Activated B cell treated with CpG ODN at 0.5 μM for 24 hours (primary cell): ENCODE measurements at regions not wholly inside any gene's neighbourhood (a gene's known extent, or its start where the extent isn't known, plus 50 kb on each side); places are given as distances from the start of the nearest gene placed in this dataset.

ENCODE experiments used
- ATAC-seq: fragments of 200-7000 bp; cut with Tn5 transposase; one replicate; pipeline ENCODE4 v1.10.0; 2021; ENCODE audit warnings: low read depth, mild to moderate bottlenecking, moderate library complexity
- CTCF ChIA-PET: fragments of 350-600 bp; sonication (Branson Sonifier 250); formaldehyde crosslinking; loops from one replicate; lab custom pipeline; 2021; ENCODE audit warnings: antibody characterized with exemption; lab: Charles Lee
- POLR2A ChIA-PET: fragments of 350-600 bp; sonication (Branson Sonifier 250); formaldehyde crosslinking; loops from one replicate; lab custom pipeline; 2021; ENCODE audit warnings: antibody characterized with exemption; lab: Charles Lee
- DNase-seq: peaks from one replicate; pipeline ENCODE4 v3.0.0; 2022
- H3K27ac Mint-ChIP-seq: one replicate; pipeline ENCODE4 v1.8.0; 2020; ENCODE audit warnings: mixed read lengths
- H3K27me3 Mint-ChIP-seq: one replicate; pipeline ENCODE4 v1.8.0; 2021; ENCODE audit warnings: mixed read lengths
- H3K36me3 Mint-ChIP-seq: one replicate; pipeline ENCODE4 v1.8.0; 2021; ENCODE audit warnings: low read depth, mixed read lengths
- H3K4me1 Mint-ChIP-seq: one replicate; pipeline ENCODE4 v1.8.0; 2021; ENCODE audit warnings: mixed read lengths
- H3K4me3 Mint-ChIP-seq: one replicate; pipeline ENCODE4 v1.8.0; 2020; ENCODE audit warnings: mild to moderate bottlenecking, mixed read lengths
- H3K9me3 Mint-ChIP-seq: one replicate; pipeline ENCODE4 v1.8.0; 2020; ENCODE audit warnings: mixed read lengths
- CTCF ChIP-seq: fragments of 200-600 bp; IDR thresholded peaks from one replicate; pipeline ENCODE4 v1.8.0; 2022; ENCODE audit warnings: antibody characterized with exemption, mild to moderate bottlenecking
- intact Hi-C: fragments of 100-400 bp; cut with micrococcal nuclease; formaldehyde crosslinking; loops from one replicate; pipeline ENCODE4 v1.15.1; 2024

- Mint-ChIP-seq H3K27ac (no peak overlapping the region), H3K4me3 (no peak overlapping the region), H3K4me1 (no peaks in the 10 kb centered on the region), H3K36me3 (no peaks in the 10 kb centered on the region), H3K27me3 (no peaks in the 10 kb centered on the region), H3K9me3 (peaks cover 7% of the 10 kb centered on the region)
- no peak for DNase-seq
- intact Hi-C loops: no loop called here
- ATAC-seq: no peak
- ChIA-PET POLR2A (no interaction called here), CTCF (no interaction called here)
- no peak for TF ChIP-seq CTCF
Measured at GRCh38 chr20:29296256-29297230, 1960.9 kb upstream of the DEFB115 start.

- H3K27me3 Mint-ChIP-seq: no peaks in the 10 kb centered on the region
- POLR2A ChIA-PET: no interaction called here
- H3K36me3 Mint-ChIP-seq: no peaks in the 10 kb centered on the region
- H3K27ac Mint-ChIP-seq: no peak overlapping the region
- H3K4me1 Mint-ChIP-seq: no peaks in the 10 kb centered on the region
- intact Hi-C loops: no loop called here
- CTCF ChIA-PET: no interaction called here
- peaks cover 7% of the 10 kb centered on the region for H3K9me3 Mint-ChIP-seq
- DNase-seq (no peak), ATAC-seq (no peak)
- H3K4me3 Mint-ChIP-seq: no peak overlapping the region
- no peak for TF ChIP-seq CTCF
Measured at GRCh38 chr20:29297411-29298270, 1959.8 kb upstream of the DEFB115 start.

- H3K36me3 Mint-ChIP-seq: no peaks in the 10 kb centered on the region
- no peak overlapping the region for H3K27ac Mint-ChIP-seq
- no peak overlapping the region for H3K4me3 Mint-ChIP-seq
- ATAC-seq: no peak
- TF ChIP-seq CTCF: no peak
- CTCF ChIA-PET: no interaction called here
- H3K27me3 Mint-ChIP-seq: no peaks in the 10 kb centered on the region
- POLR2A ChIA-PET: no interaction called here
- H3K4me1 Mint-ChIP-seq: no peaks in the 10 kb centered on the region
- intact Hi-C loops: no loop called here
- no peak for DNase-seq
- peaks cover 7% of the 10 kb centered on the region for H3K9me3 Mint-ChIP-seq
Measured at GRCh38 chr20:29298271-29298590, 1959.2 kb upstream of the DEFB115 start.

- H3K27ac Mint-ChIP-seq: no peak overlapping the region
- intact Hi-C loops: no loop called here
- H3K27me3 Mint-ChIP-seq: no peaks in the 10 kb centered on the region
- no peak overlapping the region for H3K4me3 Mint-ChIP-seq
- TF ChIP-seq CTCF: no peak
- CTCF ChIA-PET: no interaction called here
- H3K9me3 Mint-ChIP-seq: peaks cover 7% of the 10 kb centered on the region
- no peaks in the 10 kb centered on the region for H3K36me3 Mint-ChIP-seq
- no peak for ATAC-seq
- POLR2A ChIA-PET: no interaction called here
- DNase-seq: no peak
- no peaks in the 10 kb centered on the region for H3K4me1 Mint-ChIP-seq
Measured at GRCh38 chr20:29298759-29299613, 1958.5 kb upstream of the DEFB115 start.
